ENCODE measurements at regions not wholly inside any gene's neighbourhood (a gene's known extent, or its start where the extent isn't known, plus 50 kb on each side); places are given as distances from the start of the nearest gene placed in this dataset.
"Not testable (repeated sequence)": the region's sequence is repeated elsewhere in the genome, so short reads cannot be mapped to it uniquely, and the experiment has no call there.

GRCh38 chr1:147071142-147071541 lies 101.1 kb downstream of the PRKAB2 start:
- no peak for DNase-seq (ENCODE audit: extremely low read depth, low read depth, low spot score)

- no peak for DNase-seq (ENCODE audit: extremely low read depth, low read depth, low spot score)
Measured at GRCh38 chr1:147062956-147063355, 109.3 kb downstream of the PRKAB2 start.

GRCh38 chr1:147061880-147062279 lies 110.4 kb downstream of the PRKAB2 start:
- not testable (repeated sequence) for DNase-seq (ENCODE audit: extremely low read depth, low read depth, low spot score)

- no peak for DNase-seq (ENCODE audit: extremely low read depth, low read depth, low spot score)
Measured at GRCh38 chr1:147053269-147053668, 115.1 kb downstream of the NBPF12 start.

GRCh38 chr1:147052677-147053076 lies 114.6 kb downstream of the NBPF12 start:
- DNase-seq (ENCODE audit: extremely low read depth, low read depth, low spot score), result no peak

GRCh38 chr1:147052143-147052542 lies 114.0 kb downstream of the NBPF12 start:
- DNase-seq (ENCODE audit: extremely low read depth, low read depth, low spot score), result no peak

- no peak for DNase-seq (ENCODE audit: extremely low read depth, low read depth, low spot score)
Measured at GRCh38 chr1:147051136-147051535, 113.0 kb downstream of the NBPF12 start.

- no peak for DNase-seq (ENCODE audit: extremely low read depth, low read depth, low spot score)
Measured at GRCh38 chr1:147050654-147051053, 112.5 kb downstream of the NBPF12 start.

GRCh38 chr1:147046863-147047394 lies 108.8 kb downstream of the NBPF12 start:
- DNase-seq (ENCODE audit: extremely low read depth, low read depth, low spot score), result not testable (repeated sequence)

- DNase-seq (ENCODE audit: extremely low read depth, low read depth, low spot score), result no peak
Measured at GRCh38 chr1:147046189-147046862, 108.2 kb downstream of the NBPF12 start.
